Neural crest cell (in vitro differentiated cells): ENCODE measurements at regions not wholly inside any gene's neighbourhood (a gene's known extent, or its start where the extent isn't known, plus 50 kb on each side); places are given as distances from the start of the nearest gene placed in this dataset.

ENCODE experiments used
- DNase-seq: peaks from one replicate; pipeline ENCODE4 v3.0.0; 2021; ENCODE audit warnings: low read depth, mixed read lengths, low spot score
- H3K27ac Mint-ChIP-seq: one replicate; pipeline ENCODE4 v1.8.0; 2021; ENCODE audit warnings: mild to moderate bottlenecking, mixed read lengths; ENCODE audit not compliant: unreplicated experiment
- H3K27me3 Mint-ChIP-seq: 2 replicates; pipeline ENCODE4 v1.8.0; 2021; ENCODE audit warnings: low read depth, mild to moderate bottlenecking, mixed read lengths
- H3K36me3 Mint-ChIP-seq: 2 replicates; pipeline ENCODE4 v1.8.0; 2021; ENCODE audit warnings: low read depth, mild to moderate bottlenecking, mixed read lengths
- H3K4me1 Mint-ChIP-seq: 2 replicates; pipeline ENCODE4 v1.8.0; 2021; ENCODE audit warnings: mixed read lengths
- H3K4me3 Mint-ChIP-seq: one replicate; pipeline ENCODE4 v1.8.0; 2021; ENCODE audit warnings: mild to moderate bottlenecking, mixed read lengths
- H3K9me3 Mint-ChIP-seq: 2 replicates; pipeline ENCODE4 v1.8.0; 2021; ENCODE audit warnings: mixed read lengths
- CTCF ChIP-seq: fragments of 200-600 bp; sonication (generic); conservative IDR thresholded peaks from 2 replicates; pipeline ENCODE4 v1.5.0; 2021; ENCODE audit warnings: antibody characterized with exemption, mild to moderate bottlenecking

GRCh38 chr6:44524476-44525227 lies 137.1 kb downstream of the CDC5L start:
- Mint-ChIP-seq H3K4me3 (no peak overlapping the region), H3K27ac (no peak overlapping the region), H3K27me3 (no peaks in the 10 kb centered on the region)

GRCh38 chr6:44525761-44526351 lies 138.3 kb downstream of the CDC5L start:
- no peak for DNase-seq
- TF ChIP-seq CTCF = no peak
- H3K9me3 Mint-ChIP-seq = no peaks in the 10 kb centered on the region
- H3K4me3 Mint-ChIP-seq = no peak overlapping the region
- H3K27me3 Mint-ChIP-seq = no peaks in the 10 kb centered on the region
- peaks cover 4% of the 10 kb centered on the region for H3K36me3 Mint-ChIP-seq
- peaks cover 6% of the 10 kb centered on the region for H3K4me1 Mint-ChIP-seq
- no peak overlapping the region for H3K27ac Mint-ChIP-seq

More at GRCh38 chr6:44524476-44525227, 137.1 kb downstream of the CDC5L start:
- TF ChIP-seq CTCF = no peak
- Mint-ChIP-seq H3K9me3 (no peaks in the 10 kb centered on the region), H3K4me1 (peaks cover 4% of the 10 kb centered on the region), H3K36me3 (peaks cover 4% of the 10 kb centered on the region)
- no peak for DNase-seq

- DNase-seq = no peak
- H3K36me3 Mint-ChIP-seq = peaks cover 4% of the 10 kb centered on the region
- H3K27ac Mint-ChIP-seq = no peak overlapping the region
- H3K27me3 Mint-ChIP-seq = no peaks in the 10 kb centered on the region
- H3K9me3 Mint-ChIP-seq = no peaks in the 10 kb centered on the region
- TF ChIP-seq CTCF = no peak
- peaks cover 17% of the 10 kb centered on the region for H3K4me1 Mint-ChIP-seq
- H3K4me3 Mint-ChIP-seq = no peak overlapping the region
These were observed 139.7 kb downstream of the CDC5L start for GRCh38 chr6:44527181-44527580.

GRCh38 chr6:44527583-44528369 lies 140.3 kb downstream of the CDC5L start:
- no peaks in the 10 kb centered on the region for H3K27me3 Mint-ChIP-seq
- no peak overlapping the region for H3K27ac Mint-ChIP-seq
- H3K4me1 Mint-ChIP-seq = peaks cover 17% of the 10 kb centered on the region
- no peak for DNase-seq
- peaks cover 4% of the 10 kb centered on the region for H3K36me3 Mint-ChIP-seq
- no peak for TF ChIP-seq CTCF
- H3K4me3 Mint-ChIP-seq = no peak overlapping the region
- H3K9me3 Mint-ChIP-seq = no peaks in the 10 kb centered on the region

GRCh38 chr6:44528370-44528644 lies 140.8 kb downstream of the CDC5L start:
- H3K4me1 Mint-ChIP-seq = peaks cover 17% of the 10 kb centered on the region
- peaks cover 4% of the 10 kb centered on the region for H3K36me3 Mint-ChIP-seq
- DNase-seq = no peak
- H3K4me3 Mint-ChIP-seq = no peak overlapping the region
- no peaks in the 10 kb centered on the region for H3K9me3 Mint-ChIP-seq
- no peak for TF ChIP-seq CTCF
- no peaks in the 10 kb centered on the region for H3K27me3 Mint-ChIP-seq
- H3K27ac Mint-ChIP-seq = peak overlapping the region; percentile 65
